ENCODE measurements at regions not wholly inside any gene's neighbourhood (a gene's known extent, or its start where the extent isn't known, plus 50 kb on each side); places are given as distances from the start of the nearest gene placed in this dataset.

GRCh38 chr2:49567811-49568600, 413.7 kb upstream of the FSHR start:
- Histone ChIP-seq H3K27me3 (no peaks in the 10 kb centered on the region), H3K4me1 (no peaks in the 10 kb centered on the region), H3K4me3 (no peak overlapping the region), H3K9me3 (no peaks in the 10 kb centered on the region), H3K27ac (no peak overlapping the region), H3K36me3 (no peaks in the 10 kb centered on the region)
- TF ChIP-seq POLR2A (IDR thresholded peaks at IDR 0.05) (no peak), CTCF (IDR thresholded peaks at IDR 0.05) (no peak), EP300 (IDR thresholded peaks at IDR 0.05) (no peak), POLR2AphosphoS5 (IDR thresholded peaks at IDR 0.05) (no peak)
- whole genome bisulfite sequencing, result 91% methylated on average over 3 of the region's 3 CpGs
- no peak for DNase-seq (ENCODE audit: low spot score in 2 of 2)

- no peaks in the 10 kb centered on the region for H3K36me3 ChIP-seq
- H3K27me3 ChIP-seq, result no peaks in the 10 kb centered on the region
- H3K4me3 ChIP-seq, result no peak overlapping the region
- WGBS, result 91% methylated on average over 1 of the region's 1 CpG
- no peak for TF ChIP-seq POLR2AphosphoS5 (IDR thresholded peaks at IDR 0.05)
- TF ChIP-seq EP300 (IDR thresholded peaks at IDR 0.05), result no peak
- H3K27ac ChIP-seq, result no peak overlapping the region
- no peaks in the 10 kb centered on the region for H3K9me3 ChIP-seq
- H3K4me1 ChIP-seq, result no peaks in the 10 kb centered on the region
- no peak for DNase-seq (ENCODE audit: low spot score in 2 of 2)
These were observed 412.7 kb upstream of the FSHR start for GRCh38 chr2:49567021-49567420.

- Histone ChIP-seq H3K9me3 (no peaks in the 10 kb centered on the region), H3K36me3 (no peaks in the 10 kb centered on the region), H3K4me3 (no peak overlapping the region), H3K4me1 (no peaks in the 10 kb centered on the region), H3K27ac (no peak overlapping the region), H3K27me3 (no peaks in the 10 kb centered on the region)
- DNase-seq (ENCODE audit: low spot score in 2 of 2), result no peak
- TF ChIP-seq CTCF (IDR thresholded peaks at IDR 0.05), result no peak
- TF ChIP-seq POLR2A (IDR thresholded peaks at IDR 0.05), result no peak
- no peak for TF ChIP-seq POLR2AphosphoS5 (IDR thresholded peaks at IDR 0.05)
- TF ChIP-seq EP300 (IDR thresholded peaks at IDR 0.05), result no peak
These were observed 399.3 kb upstream of the FSHR start for GRCh38 chr2:49553658-49554057.

- no peaks in the 10 kb centered on the region for H3K36me3 ChIP-seq
- DNase-seq (ENCODE audit: low spot score in 2 of 2), result no peak
These were observed 378.4 kb upstream of the FSHR start for GRCh38 chr2:49532702-49533101.

GRCh38 chr2:49515996-49516782, 361.9 kb upstream of the FSHR start:
- no peaks in the 10 kb centered on the region for H3K27me3 ChIP-seq
- H3K4me3 ChIP-seq, result no peak overlapping the region
- TF ChIP-seq EP300 (IDR thresholded peaks at IDR 0.05) (no peak), POLR2AphosphoS5 (IDR thresholded peaks at IDR 0.05) (no peak), CTCF (IDR thresholded peaks at IDR 0.05) (no peak), POLR2A (IDR thresholded peaks at IDR 0.05) (no peak)
- no peaks in the 10 kb centered on the region for H3K4me1 ChIP-seq
- H3K27ac ChIP-seq, result no peak overlapping the region
- no peaks in the 10 kb centered on the region for H3K36me3 ChIP-seq
- DNase-seq (ENCODE audit: low spot score in 2 of 2), result no peak
- WGBS, result 32% methylated on average over 2 of the region's 2 CpGs
- peaks cover 4% of the 10 kb centered on the region for H3K9me3 ChIP-seq

More at GRCh38 chr2:49532702-49533101, 378.4 kb upstream of the FSHR start:
- Histone ChIP-seq H3K27me3 (no peaks in the 10 kb centered on the region), H3K9me3 (peaks cover 5% of the 10 kb centered on the region), H3K4me1 (no peaks in the 10 kb centered on the region), H3K4me3 (no peak overlapping the region), H3K27ac (no peak overlapping the region)
- TF ChIP-seq POLR2A (IDR thresholded peaks at IDR 0.05) (no peak), POLR2AphosphoS5 (IDR thresholded peaks at IDR 0.05) (no peak), EP300 (IDR thresholded peaks at IDR 0.05) (no peak), CTCF (IDR thresholded peaks at IDR 0.05) (no peak)
